ENCODE measurements at regions not wholly inside any gene's neighbourhood (a gene's known extent, or its start where the extent isn't known, plus 50 kb on each side); places are given as distances from the start of the nearest gene placed in this dataset.

DNA sequence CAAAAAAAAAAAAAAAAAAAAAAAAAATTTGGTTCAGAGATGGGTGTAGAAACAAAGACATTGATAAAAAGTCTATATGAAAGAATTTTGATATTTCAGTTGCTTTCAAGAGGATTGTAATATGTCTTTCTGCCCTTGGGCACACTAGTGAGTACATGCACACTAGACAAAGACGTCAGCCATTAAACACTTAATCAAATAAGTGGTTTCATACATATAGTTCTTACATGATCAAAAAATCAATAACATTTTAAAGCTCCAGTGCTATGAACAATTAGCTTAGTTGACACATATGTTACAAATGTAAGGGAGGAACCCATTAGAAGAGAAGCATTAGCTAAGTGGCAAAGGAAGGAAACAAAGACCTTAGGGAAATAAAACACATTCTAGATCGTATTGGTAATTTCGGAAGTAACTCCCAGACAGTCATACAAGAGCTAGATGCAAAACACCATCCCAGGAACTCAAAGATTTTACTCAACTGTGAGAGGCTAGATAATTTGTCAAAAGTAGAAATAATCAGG, 84.5 kb upstream of the MAN2A1 start:
- TF ChIP-seq POLR2A (IDR thresholded peaks at IDR 0.05) (no peak), POLR2AphosphoS5 (IDR thresholded peaks at IDR 0.05) (no peak), EP300 (IDR thresholded peaks at IDR 0.05) (no peak)
- TF ChIP-seq, protein P1, sequence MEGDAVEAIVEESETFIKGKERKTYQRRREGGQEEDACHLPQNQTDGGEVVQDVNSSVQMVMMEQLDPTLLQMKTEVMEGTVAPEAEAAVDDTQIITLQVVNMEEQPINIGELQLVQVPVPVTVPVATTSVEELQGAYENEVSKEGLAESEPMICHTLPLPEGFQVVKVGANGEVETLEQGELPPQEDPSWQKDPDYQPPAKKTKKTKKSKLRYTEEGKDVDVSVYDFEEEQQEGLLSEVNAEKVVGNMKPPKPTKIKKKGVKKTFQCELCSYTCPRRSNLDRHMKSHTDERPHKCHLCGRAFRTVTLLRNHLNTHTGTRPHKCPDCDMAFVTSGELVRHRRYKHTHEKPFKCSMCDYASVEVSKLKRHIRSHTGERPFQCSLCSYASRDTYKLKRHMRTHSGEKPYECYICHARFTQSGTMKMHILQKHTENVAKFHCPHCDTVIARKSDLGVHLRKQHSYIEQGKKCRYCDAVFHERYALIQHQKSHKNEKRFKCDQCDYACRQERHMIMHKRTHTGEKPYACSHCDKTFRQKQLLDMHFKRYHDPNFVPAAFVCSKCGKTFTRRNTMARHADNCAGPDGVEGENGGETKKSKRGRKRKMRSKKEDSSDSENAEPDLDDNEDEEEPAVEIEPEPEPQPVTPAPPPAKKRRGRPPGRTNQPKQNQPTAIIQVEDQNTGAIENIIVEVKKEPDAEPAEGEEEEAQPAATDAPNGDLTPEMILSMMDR (IDR thresholded peaks at IDR 0.05) = no peak
